HG03175 (cell line): ENCODE measurements at regions not wholly inside any gene's neighbourhood (a gene's known extent, or its start where the extent isn't known, plus 50 kb on each side); places are given as distances from the start of the nearest gene placed in this dataset.
"Not testable (repeated sequence)": the region's sequence is repeated elsewhere in the genome, so short reads cannot be mapped to it uniquely, and the experiment has no call there.

Experiments used
- ATAC-seq: cut with Tn5 transposase; IDR thresholded peaks from one replicate; pipeline ENCODE4 v1.9.1; 2021; ENCODE audit warnings: mild to moderate bottlenecking, moderate library complexity; ENCODE audit not compliant: unreplicated experiment

DNA sequence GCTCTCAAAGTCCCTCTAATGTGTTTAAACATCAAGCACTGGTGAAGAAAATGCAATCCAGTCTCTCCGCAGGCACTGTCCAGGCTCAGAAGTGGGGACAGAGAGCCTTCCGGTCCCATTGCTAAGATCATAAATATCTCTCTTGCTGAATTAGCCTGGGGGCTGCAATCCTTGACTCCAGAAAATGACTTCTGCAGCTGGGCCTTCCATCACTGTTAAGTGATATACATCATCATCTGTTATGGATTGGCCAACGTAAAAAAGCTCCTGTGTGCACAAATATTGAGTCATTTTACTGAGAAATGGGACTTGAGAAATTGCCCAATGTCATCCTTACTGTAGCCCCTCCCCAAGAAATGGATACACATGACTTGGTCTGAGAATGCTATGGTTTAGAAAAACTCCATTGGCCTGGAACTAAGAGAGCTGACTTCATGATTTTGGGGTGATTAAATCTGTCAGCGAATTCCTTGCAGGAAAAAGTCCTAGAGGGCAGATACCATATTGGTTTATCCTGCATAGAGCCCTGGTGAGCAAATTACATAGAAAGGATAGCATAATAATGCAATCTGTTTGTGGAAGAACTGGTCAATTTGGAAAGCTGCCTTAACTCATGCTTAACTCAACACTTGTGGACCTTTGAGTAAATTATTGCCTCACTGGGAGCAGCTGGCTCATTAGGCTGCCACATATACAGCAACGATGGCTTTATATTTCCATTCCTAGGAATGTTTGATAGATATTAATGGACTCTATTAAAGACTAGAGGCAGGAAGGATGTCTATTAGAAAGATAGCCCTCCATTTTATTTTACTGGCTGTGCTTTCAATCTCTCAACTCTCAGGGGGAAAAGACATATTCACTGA lies 346.1 kb downstream of the GBA3 start:
- no peak for ATAC-seq

DNA sequence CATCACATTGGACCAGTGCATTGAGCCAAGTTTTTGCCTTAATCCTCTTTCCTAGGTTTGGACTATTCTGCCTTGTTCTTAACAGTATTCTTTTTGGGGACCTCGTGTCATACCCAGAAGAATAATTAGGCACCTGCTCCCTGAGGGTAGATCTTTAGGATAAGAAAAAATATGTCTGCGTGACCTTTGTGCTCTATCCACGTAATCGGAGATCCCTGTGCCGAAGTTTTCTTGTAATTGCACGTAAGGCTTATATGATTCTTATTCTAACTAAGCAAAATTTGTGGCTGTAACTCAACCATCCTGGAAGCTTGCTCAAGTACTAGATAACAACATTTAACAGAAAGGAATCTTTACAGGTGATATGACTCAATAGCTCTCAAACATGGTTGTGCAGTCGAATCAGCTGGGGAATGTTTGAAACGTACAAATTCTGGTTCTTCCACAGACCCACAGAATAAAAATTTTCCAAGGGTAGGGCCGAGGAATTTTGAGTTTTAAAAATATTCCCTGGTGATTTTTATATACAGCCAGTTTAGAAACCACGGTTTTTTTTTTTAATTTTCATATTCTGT lies 344.3 kb downstream of the GBA3 start:
- no peak for ATAC-seq

DNA sequence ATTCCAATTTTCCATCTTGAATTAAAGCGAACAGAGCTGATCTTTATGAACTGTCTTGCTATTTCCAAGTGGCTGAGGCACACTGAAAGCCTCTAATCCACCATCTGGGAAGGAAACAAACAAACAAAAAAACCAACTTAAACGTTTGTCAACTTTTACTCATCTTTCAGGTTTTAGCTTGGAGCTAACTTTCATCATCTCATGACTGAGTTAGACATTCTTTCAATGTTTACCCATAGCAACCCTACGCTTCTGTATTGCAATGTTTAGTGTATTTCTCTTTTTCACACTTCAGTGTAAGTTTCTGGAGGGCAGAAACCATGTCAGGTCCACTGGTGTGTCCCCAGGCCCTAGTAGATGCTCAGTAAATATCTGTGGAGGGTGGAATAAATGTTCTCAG lies 343.8 kb downstream of the GBA3 start:
- no peak for ATAC-seq

DNA sequence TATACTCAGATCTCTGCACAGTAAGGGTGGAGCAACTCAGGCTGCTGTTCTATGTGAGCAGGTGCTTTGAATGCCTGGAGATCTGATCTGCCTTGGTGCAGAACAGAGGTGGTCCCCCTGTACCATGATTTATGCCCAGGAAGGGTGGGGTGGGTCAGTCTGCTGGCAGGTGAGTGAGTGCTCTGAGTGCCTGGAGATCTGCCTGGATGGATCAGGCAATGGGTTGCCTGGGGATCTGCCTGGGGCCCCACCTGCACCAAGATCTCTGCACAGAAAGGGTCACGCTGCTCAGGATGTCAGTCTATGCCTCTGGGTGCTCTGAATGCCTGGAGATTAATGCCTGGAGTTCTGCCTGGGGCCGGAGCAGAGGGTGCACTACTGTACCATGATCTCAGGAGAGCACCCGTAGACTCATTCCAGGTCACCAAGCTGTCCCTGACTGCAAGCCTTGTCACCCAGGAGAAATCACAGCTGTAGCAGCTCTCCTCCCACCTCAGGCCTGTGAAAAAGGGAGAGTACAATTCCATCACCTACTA lies 342.9 kb downstream of the GBA3 start:
- no peak for ATAC-seq

DNA sequence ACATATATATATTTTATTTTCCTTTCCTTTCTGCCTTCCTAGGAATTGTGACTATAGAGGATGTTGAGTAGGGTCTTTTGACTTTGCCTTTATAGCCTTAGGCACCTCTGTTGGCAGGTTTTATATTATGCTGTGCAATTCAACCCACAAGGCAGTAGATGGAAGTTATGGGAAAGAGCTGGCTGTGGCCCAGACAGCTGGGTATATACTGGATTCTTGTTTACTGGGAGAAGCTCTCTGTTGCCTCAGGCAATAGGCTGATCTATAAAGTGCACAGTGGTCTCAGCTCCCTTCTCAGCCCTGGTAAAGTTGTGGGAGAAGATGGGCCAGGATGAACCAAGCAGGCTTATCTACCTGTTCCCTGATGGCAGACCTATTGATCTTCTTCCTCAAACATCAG lies 342.0 kb downstream of the GBA3 start:
- ATAC-seq, result no peak

DNA sequence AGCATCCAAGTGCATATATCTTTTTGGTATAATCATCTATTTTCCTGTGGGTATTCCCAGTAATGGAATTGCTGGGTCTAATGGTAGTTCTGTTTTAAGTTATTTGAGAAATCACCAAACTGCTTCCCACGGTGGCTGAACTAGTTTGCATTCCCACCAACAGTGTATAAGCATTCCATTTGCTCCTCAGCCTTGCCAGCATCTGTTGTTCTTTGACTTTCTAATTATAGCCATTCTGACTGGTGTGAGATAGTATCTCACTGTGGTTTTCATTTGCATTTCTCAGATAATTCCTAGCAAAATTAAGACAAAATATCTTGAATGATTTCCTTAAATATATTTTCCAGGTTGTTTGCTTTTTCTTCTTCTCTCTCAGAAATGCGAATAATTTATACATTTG lies 341.1 kb downstream of the GBA3 start:
- ATAC-seq, result no peak

DNA sequence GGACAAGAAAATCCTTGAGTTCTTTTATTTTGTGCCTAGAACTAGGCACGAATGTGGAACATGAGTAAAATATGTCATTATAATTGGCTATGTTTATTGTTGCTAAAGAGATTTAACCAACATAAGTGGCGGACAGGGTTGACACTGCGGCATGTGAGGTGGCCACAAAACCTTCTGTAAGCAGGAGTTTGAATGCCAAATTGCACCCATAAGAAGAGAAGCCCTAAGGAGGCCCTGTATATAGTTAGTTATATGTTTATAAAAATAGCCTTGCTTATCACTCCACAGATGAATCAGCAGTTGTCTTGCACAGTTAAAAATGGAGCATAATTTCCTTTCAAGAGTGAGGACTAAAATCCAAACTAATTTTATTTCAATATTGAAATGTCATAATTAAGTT lies 336.1 kb downstream of the GBA3 start:
- ATAC-seq, result no peak

DNA sequence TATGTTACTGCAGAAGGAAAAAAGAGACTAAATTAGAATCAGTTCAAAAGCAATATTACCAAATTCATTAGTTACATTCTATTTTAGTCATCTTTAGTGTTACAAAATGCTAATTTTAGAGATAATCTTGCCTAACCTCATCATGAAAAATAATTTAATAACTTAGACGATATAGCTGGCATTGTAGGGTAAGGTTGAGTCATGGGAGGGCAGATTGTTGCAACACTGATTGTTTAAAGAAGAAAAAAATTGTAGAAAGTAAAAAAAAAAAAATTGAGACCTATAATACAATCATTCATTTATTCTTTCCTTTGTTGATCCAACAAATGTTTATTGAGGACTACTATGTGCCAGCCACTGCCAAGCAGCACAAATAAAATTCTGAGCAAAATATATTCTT lies 330.9 kb downstream of the GBA3 start:
- no peak for ATAC-seq

DNA sequence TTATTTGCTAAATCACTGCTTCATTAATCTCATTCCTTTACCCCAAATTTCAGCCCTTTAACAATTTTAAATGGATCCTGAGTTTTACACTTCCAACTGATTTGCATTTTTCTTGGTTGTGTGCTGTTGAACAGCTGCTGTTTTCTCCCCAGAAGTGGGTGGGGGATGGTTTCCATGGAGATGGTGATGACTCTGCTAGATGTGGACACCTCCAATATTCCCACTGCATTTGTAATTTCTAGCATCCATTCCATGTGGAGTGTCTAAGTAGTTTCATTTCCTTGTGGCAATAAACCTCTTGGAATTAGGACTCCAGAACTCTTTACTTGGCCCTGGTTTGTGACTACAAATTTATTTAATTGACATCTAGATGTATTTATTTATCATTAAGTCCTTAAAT lies 330.4 kb downstream of the GBA3 start:
- no peak for ATAC-seq

DNA sequence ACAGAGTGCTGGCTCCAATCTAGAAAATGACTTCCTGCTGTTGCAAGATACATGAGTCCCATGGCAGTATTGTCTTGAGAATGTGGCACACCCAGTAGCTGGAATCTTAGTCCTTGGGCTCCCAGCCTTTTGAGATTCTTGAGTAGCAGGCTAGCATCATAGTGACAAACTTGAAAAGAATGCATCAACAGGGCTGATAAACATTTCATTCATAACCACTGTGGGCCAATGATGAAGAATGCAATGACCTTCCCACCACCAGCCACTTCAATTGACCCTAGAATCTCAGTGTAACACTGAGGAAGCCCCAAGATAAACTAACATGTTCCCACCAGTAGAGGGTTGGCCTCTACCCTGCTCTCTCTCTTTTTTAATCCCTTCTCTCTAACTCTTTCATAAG lies 329.3 kb downstream of the GBA3 start:
- ATAC-seq, result no peak

DNA sequence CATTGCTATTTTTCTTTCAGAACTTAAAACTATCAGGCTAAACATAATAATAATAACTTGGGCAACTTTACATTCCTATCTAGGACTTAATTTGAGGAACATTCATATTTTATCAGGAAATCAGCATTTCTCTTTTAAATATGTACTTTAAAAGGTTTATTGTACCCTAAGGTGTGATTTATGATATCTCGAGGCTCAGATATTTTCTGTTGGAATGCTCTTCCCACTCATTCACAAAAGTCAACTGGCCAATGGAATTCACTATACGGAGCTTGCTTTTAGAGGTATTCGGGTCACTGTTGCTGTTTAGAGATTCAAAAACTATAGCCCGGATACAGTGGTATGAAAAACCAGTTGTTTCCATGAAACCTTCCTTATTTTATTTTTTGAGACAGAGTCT lies 328.3 kb downstream of the GBA3 start:
- ATAC-seq, result no peak

DNA sequence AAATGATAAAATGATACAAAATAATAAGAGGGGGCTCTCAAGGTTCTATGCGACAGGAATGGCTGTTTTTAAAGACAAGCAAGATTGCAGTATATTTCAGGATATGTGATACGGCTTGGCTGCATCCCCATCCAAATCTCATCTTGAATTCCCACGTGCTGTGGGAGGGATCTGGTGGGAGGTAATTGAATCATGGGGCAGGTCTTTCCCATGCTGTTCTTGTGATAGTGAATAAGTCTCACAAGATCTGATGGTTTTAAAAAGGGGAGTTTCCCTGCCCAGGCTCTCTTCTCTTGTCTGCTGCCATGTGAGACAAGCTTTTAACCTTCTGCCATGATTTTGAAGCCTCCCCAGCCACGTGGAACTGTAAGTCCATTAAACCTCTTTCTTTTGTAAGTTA lies 327.7 kb downstream of the GBA3 start:
- not testable (repeated sequence) for ATAC-seq

DNA sequence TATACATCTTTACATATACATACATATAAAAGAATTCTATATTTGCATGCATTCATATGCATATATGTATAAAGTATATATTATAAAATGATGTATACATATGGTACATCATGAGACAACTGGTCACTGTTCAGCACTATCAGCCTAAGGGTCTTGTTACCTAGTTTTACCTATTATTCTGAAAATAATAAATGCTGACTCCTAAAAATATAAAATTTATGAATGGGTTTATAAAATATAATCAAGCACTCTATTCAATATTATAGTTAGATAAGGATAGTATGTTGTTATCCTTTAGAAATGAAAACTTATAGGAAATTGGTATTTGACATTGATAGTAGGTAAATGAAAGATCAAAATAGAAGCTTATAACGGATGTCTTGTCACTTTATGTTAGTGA lies 324.2 kb downstream of the GBA3 start:
- ATAC-seq, result no peak

DNA sequence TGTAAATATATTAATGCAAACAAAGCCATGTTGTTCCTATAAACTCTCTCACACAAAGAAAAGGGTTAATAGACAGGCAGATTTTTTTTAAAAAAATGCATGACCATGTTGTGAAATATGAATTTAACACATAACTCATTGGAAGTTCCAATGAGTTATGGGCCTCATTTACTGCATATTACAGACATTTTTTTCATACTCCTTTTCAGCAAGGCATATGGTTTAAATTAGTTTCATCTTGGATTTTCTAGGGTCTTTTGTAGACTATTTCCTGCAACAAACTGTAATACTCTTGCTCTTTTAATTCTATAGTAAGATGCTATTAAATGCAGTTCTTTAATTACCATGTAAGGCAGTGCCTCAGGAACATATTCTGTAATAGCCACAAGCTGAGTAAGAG lies 323.1 kb downstream of the GBA3 start:
- no peak for ATAC-seq

DNA sequence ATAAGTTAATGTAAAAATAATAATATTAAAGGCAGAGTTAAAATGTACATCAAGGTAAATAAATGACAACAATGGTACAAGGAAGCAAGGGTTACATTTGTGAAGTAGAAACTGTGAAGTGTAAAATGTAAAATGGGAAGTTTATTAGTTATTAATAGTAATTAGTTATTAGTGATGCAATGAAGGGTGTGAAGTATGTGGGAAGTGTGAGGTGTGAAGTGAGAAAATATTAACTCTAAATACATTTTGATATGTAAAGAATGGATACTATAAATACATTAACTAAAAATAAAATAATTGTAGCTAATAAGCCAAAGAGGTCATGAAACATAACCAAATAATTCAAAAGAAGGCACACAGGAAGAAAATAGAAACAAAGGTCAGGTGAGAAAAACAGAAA lies 316.4 kb downstream of the GBA3 start:
- no peak for ATAC-seq

DNA sequence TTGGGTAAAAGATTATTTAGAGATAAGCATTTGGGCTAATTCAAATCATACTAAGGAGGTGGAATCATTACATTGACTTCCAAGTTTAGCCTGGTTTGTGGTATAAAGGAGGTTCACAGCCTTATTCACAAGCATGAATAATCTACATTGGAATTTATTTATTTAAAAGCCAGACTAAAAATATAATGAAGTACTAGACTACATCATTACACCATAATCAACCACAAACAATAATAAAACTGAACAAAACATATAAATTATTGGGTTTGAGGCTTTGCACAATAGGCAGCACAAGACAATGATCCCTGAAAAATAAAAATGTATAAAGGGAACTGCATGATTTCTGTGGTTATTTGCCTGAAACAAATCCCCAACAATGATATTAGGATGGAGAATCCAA lies 314.0 kb downstream of the GBA3 start:
- ATAC-seq, result no peak

DNA sequence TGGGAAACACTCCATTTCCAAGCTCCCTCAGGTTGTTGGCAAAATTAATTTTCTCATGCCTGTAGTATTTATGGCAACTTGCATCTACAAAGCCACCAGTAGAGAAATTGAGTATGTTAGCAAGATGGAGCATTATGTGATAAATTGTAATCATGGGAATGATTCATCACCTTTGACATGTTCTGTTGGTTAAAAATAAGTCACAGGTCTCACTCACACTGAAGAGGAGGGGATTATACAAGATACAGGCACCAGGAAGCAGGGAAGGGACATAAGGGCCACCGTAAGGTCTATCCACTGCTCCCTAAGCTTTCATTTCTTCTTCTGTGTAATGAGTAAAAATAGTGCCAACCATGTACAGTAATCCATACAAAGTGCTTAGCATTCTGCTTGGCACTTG lies 313.0 kb downstream of the GBA3 start:
- ATAC-seq, result no peak

DNA sequence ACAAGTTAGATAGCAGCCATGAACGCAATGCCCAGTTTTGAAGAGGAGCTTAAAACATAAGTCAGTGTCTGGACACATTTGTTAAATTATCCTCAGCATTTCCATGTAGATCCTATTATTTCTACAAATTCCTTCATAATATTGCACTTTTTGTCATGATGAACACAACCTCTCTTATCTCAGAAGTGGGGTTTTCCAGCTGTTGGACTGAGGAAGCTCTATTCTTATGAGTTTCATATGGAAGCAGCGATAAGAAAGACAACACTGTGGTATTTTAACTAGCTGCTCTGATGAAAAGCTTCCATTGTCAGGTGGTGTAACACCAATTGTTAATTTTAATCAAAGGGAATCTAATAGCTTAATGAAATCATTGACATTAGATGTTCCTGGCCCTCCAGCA lies 308.7 kb downstream of the GBA3 start:
- no peak for ATAC-seq

DNA sequence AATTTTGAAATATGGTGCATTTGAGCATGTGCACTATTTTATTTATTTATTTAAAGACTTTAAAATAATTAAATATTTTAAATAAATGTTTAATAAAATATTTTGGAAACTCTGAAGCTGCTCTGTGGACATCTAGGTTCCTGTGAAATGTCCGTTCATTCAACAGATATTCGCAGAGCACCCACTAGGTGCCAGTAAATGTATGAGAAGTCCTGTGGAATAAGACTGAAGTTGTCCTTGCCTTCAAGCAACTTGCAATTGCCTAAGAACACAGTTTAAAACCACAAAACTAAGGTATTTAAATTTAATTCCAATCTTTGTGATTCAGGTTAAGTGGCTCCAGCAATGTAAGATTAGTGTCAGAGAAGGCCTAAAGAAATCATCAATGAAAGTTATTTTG lies 306.7 kb downstream of the GBA3 start:
- ATAC-seq, result no peak

DNA sequence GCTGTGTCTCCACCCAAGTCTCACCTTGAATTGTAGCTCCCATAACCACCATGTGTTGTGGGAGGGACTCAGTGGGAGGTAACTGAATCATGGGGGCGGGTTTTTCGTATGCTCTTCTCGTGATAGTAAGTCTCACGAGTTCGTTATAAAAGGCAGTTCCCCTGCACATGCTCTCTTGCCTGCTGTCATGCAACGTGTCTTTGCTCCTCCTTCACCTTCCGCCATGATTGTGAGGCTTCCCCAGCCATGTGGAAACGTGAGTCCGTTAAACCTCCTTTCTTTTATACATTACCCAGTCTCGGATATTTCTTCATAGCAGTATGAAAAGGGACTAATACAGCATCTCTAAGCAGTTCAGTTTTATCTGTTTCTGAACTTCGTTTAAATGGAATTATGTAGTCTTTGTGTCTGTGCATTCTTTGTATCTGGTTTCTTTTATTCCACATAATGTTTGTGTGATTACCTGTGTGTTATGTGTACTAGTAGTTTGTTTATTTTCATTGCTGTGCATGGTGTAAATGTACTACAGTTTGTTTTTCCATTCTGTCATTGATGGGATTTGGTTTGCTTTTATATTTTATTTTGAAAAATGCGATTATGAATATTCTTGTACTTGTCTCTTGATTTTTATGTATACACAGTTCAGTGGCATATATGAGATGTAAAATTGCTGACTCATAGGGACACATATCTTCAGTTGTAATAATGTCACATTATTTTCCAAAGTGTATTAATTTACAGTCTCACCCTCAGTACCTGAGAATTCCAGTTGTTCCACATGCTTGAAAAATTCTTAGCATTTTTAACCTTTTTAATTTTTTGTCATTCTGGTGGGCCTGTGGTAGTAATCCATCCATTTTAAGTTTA lies 304.9 kb downstream of the GBA3 start:
- ATAC-seq, result no peak

DNA sequence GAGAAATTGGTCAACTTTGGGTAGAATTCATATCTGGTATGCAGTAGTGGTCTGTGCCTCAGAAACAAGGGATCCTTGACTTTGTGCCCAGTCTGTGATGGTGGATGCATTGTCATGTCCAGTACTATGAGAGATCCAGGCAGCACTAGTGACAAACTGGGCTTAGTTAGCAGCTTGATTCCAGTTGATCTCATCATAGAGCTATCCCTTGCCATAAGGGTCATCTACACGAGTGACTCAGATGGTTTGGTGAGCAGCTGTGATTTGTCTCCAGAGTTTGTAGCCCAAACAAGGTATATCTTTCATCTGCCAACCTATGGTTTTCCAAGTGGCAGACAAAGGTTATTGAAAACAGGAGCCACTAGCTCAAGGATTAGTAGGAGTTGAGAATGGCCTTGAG lies 298.8 kb downstream of the GBA3 start:
- ATAC-seq, result no peak

DNA sequence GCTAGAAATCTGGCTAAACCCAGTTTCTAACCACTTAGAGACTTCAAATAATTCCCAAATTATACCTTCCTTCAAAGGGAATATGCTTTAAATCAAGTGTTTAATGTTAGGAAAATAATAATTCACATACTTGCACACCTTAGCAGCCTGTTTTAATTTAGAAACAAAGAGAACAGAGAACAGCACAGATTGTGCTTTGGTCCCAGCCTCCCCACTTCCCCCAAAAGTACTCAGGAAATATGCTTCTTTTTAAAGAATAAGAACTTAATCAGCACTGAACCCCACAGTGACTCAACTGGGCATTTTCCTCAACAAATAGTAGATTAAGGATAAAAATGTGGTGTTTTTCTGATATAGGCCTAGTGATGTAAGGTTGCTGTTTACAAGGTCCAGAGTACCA lies 295.8 kb downstream of the GBA3 start:
- ATAC-seq, result no peak
